Gastrocnemius medialis (tissue), 4 donors: ENCODE measurements at regions not wholly inside any gene's neighbourhood (a gene's known extent, or its start where the extent isn't known, plus 50 kb on each side); places are given as distances from the start of the nearest gene placed in this dataset.
A peak's percentile ranks its signal among the peaks of the same experiment; 100 is the strongest.

Experiments used
- ATAC-seq, 2 donors: fragments of 150-250 bp; one replicate each; pipeline ENCODE4 v1.9.1; 2016
- DNase-seq, 2 donors: peaks; one replicate each; pipeline ENCODE4 v3.0.0-alpha.2; 2019
- H3K27ac ChIP-seq, 4 donors: fragments of 200-600 bp; sonication (generic); 1 replicate in 1 of 4; 2 replicates in 3 of 4; pipeline ENCODE4 v1.5.1; 2016 to 2018; ENCODE audit warnings: mild to moderate bottlenecking in 2 of 4, moderate library complexity in 1 of 4
- H3K27me3 ChIP-seq, 3 donors: fragments of 200-600 bp; sonication (generic) in 2 of 3; 1 replicate in 1 of 3; 2 replicates in 2 of 3; pipeline versions ENCODE4 v1.5.1 to v1.6.0; 2016 to 2019; ENCODE audit warnings: mild to moderate bottlenecking in 1 of 3, moderate library complexity in 1 of 3
- H3K36me3 ChIP-seq, 2 donors: fragments of 200-600 bp; sonication (generic) in 1 of 2; one replicate each; pipeline ENCODE4 v1.5.1; 2017 to 2018
- H3K4me1 ChIP-seq, 2 donors: fragments of 200-600 bp; sonication (generic) in 1 of 2; one replicate each; pipeline ENCODE4 v1.5.1; 2016 to 2017; ENCODE audit warnings: mild to moderate bottlenecking in 2 of 2
- H3K4me3 ChIP-seq, 4 donors: fragments of 200-600 bp; sonication (generic) in 3 of 4; 1 replicate in 1 of 4; 2 replicates in 3 of 4; pipeline ENCODE4 v1.5.1; 2016 to 2019; ENCODE audit warnings: mild to moderate bottlenecking in 2 of 4
- H3K9me3 ChIP-seq, 3 donors: fragments of 200-600 bp; sonication (generic) in 2 of 3; 1 replicate in 1 of 3; 2 replicates in 2 of 3; pipeline ENCODE4 v1.5.1; 2016 to 2019
- POLR2A ChIP-seq, 2 donors: fragments of 450-650 bp; IDR thresholded peaks; one replicate each; pipeline ENCODE4 v1.6.1; 2017; ENCODE audit warnings: antibody characterized with exemption in 2 of 2, mild to moderate bottlenecking in 2 of 2, moderate library complexity in 2 of 2
- in situ Hi-C, 4 donors: fragments of 200-750 bp; cut with MboI; loops; one replicate each; pipeline versions ENCODE4 v1.15.0 to v1.8.0; 2017; ENCODE audit warnings: low sequenced_read_pairs in 4 of 4
- intact Hi-C: fragments of 100-400 bp; cut with DNase I; formaldehyde crosslinking; loops from one replicate; pipeline ENCODE4 v1.15.1; 2023; ENCODE audit warnings: low total_unique reads
- TF ChIP-seq, protein P1 (sequence below), 5 experiments: fragments of 450-650 bp in 3 of 5; fragments of 200-600 bp in 2 of 5; sonication (generic) in 2 of 5; IDR thresholded peaks in 4 of 5; conservative IDR thresholded peaks in 1 of 5; 1 replicate in 4 of 5; 2 replicates in 1 of 5; pipeline ENCODE4 v1.5.1; 2016 to 2019; ENCODE audit warnings: antibody characterized with exemption in 5 of 5, mild to moderate bottlenecking in 3 of 5, moderate library complexity in 3 of 5

DNA sequence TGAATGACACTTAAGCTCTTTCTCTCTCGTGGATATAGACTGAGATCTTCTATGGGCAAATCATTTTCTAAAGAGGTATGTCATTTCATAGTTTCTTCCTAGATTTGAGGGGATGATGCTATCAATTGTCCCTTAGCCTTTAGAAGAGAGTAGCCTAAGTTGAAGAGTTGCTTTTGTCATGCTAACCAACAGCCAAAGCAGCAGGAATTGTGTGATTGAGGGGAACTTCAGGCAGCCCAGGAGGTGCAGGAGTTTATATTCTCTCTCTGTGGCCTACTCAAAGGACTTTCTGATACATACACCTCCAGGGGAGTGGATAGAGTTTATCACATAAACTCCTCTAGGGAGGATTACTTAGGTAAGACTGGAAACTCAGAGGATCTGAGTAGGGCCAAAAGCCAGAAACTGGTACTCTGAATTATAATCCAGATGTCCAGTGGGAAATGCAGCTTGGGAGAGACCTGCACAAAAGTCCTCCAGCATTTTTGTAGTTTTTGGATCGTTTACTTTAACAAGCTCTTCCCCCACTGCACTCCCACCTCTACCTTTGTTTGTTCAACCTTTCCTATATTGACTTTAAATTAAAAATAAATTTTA lies 150.7 kb upstream of the CCDC68 start:
- intact Hi-C loops, result loop anchor here (10.0 kb wide), 2 partner anchors 115 to 395 kb away; no protein-coding TSS in a partner anchor
- Histone ChIP-seq H3K36me3 (no peaks in the 10 kb centered on the region), H3K27me3 (no peaks in the 10 kb centered on the region), H3K4me3 (no peak overlapping the region), H3K27ac (peak overlapping the region; percentile 65 to 74 (median 68)), H3K4me1 (peaks cover 3 to 7% of the 10 kb centered on the region in 2 donors), H3K9me3 (no peaks in the 10 kb centered on the region)
- peak; percentile 38 to 55 for ATAC-seq
- no peak for DNase-seq
- no peak for TF ChIP-seq POLR2A (IDR thresholded peaks at IDR 0.05)
- TF ChIP-seq, protein P1, sequence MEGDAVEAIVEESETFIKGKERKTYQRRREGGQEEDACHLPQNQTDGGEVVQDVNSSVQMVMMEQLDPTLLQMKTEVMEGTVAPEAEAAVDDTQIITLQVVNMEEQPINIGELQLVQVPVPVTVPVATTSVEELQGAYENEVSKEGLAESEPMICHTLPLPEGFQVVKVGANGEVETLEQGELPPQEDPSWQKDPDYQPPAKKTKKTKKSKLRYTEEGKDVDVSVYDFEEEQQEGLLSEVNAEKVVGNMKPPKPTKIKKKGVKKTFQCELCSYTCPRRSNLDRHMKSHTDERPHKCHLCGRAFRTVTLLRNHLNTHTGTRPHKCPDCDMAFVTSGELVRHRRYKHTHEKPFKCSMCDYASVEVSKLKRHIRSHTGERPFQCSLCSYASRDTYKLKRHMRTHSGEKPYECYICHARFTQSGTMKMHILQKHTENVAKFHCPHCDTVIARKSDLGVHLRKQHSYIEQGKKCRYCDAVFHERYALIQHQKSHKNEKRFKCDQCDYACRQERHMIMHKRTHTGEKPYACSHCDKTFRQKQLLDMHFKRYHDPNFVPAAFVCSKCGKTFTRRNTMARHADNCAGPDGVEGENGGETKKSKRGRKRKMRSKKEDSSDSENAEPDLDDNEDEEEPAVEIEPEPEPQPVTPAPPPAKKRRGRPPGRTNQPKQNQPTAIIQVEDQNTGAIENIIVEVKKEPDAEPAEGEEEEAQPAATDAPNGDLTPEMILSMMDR (IDR thresholded peaks at IDR 0.05 in 4 of 5, conservative IDR thresholded peaks at IDR 0.05 in 1 of 5), result no peak
- in situ Hi-C loops, result loop anchor here in 1 of 4 donors (25.0 kb wide), 1 partner anchor 98 kb away; no protein-coding TSS in a partner anchor

DNA sequence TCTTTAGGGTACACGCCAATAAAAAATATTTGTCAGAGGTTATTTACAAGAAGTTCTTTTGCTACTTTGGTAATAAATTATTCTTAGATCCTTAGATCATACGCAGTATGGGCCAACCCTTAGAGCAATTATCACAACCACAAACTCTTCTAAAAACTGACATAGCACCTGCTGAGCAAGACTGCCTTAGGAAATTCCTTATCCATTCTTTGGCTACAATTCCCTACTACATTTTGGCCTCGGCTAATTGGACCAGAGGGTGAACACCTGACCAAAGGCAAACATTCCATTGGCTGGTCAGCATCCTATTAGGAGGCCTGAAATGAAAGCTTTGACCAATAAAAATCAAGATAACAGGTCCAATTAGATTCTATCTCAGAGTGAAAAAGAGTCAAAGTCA lies 147.6 kb upstream of the CCDC68 start:
- in situ Hi-C loops (loop anchor here in 1 of 4 donors (25.0 kb wide), 1 partner anchor 95 kb away; no protein-coding TSS in a partner anchor), intact Hi-C loops (no loop called here)
- ATAC-seq, result no peak

DNA sequence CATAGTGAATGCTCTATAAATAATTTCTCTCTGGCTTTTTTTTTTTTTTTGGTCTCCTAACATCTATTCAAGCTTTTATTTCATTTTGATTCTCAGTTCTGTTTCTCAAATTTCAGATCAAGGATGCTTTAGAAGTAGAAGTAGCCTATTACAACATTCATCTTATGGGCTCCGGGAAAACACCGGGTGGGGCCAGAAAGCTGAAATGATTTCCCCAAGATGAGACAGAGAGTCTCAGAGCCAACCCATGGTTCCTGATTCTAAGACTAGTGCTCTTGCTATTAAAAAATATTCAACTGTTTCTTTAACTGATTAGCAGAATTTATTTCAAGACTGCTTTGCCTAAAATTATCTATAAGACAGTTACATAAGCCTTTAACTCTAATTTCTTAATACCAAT lies 147.2 kb upstream of the CCDC68 start:
- DNase-seq, result no peak
- TF ChIP-seq POLR2A (IDR thresholded peaks at IDR 0.05), result no peak
- TF ChIP-seq, protein P1 (IDR thresholded peaks at IDR 0.05 in 4 of 5, conservative IDR thresholded peaks at IDR 0.05 in 1 of 5), result no peak
- intact Hi-C loops (no loop called here), in situ Hi-C loops (loop anchor here in 1 of 4 donors (25.0 kb wide), 1 partner anchor 94 kb away; no protein-coding TSS in a partner anchor)
- no peaks in the 10 kb centered on the region for H3K27me3 ChIP-seq
- ATAC-seq, result no peak
- no peak overlapping the region for H3K4me3 ChIP-seq
- H3K4me1 ChIP-seq, result peaks cover 0 to 7% of the 10 kb centered on the region in 2 donors
- H3K9me3 ChIP-seq, result no peaks in the 10 kb centered on the region
- H3K36me3 ChIP-seq, result no peaks in the 10 kb centered on the region
- H3K27ac ChIP-seq, result no peak overlapping the region

More for the DNA sequence above, 147.6 kb upstream of the CCDC68 start:
- Histone ChIP-seq H3K36me3 (no peaks in the 10 kb centered on the region), H3K4me3 (no peak overlapping the region), H3K4me1 (peaks cover 0 to 7% of the 10 kb centered on the region in 2 donors), H3K27me3 (no peaks in the 10 kb centered on the region), H3K27ac (no peak overlapping the region), H3K9me3 (no peaks in the 10 kb centered on the region)
- TF ChIP-seq POLR2A (IDR thresholded peaks at IDR 0.05), result no peak
- TF ChIP-seq, protein P1 (IDR thresholded peaks at IDR 0.05 in 4 of 5, conservative IDR thresholded peaks at IDR 0.05 in 1 of 5), result no peak
- no peak for DNase-seq

DNA sequence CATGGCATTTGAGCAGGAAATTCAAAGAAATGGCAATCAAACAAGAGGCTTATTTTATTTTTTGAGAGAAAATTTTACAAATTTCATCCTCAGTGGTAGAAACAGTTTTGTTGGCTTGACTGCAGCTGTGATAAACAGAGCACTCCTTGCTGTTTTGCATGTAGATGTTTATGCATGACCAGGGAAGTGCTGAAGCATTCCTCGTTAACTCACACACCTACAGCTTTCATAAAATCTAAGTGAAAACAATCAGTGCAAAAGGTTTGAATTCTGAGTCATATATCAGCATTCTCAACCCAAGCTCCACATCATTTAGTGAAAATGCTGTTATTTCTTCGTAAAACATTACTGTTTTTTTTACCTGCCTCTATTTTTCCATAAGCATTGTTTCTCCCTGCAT lies 146.6 kb upstream of the CCDC68 start:
- DNase-seq, result no peak
- Histone ChIP-seq H3K36me3 (no peaks in the 10 kb centered on the region), H3K9me3 (no peaks in the 10 kb centered on the region), H3K4me1 (peaks cover 0 to 1% of the 10 kb centered on the region in 2 donors), H3K27ac (no peak overlapping the region), H3K4me3 (no peak overlapping the region), H3K27me3 (no peaks in the 10 kb centered on the region)
- TF ChIP-seq POLR2A (IDR thresholded peaks at IDR 0.05), result no peak
- TF ChIP-seq, protein P1 (IDR thresholded peaks at IDR 0.05 in 4 of 5, conservative IDR thresholded peaks at IDR 0.05 in 1 of 5), result no peak
- ATAC-seq, result no peak
- intact Hi-C loops (no loop called here), in situ Hi-C loops (loop anchor here in 1 of 4 donors (25.0 kb wide), 1 partner anchor 94 kb away; no protein-coding TSS in a partner anchor)
